HEK293T (cell line): ENCODE measurements at regions not wholly inside any gene's neighbourhood (a gene's known extent, or its start where the extent isn't known, plus 50 kb on each side); places are given as distances from the start of the nearest gene placed in this dataset.

Experiments used
- FOXA1 ChIP-seq: fragments of 450-650 bp; IDR thresholded peaks from 2 replicates; pipeline ENCODE4 v1.6.1; 2016; ENCODE audit warnings: mild to moderate bottlenecking
- FOXM1 ChIP-seq: fragments of 450-650 bp; IDR thresholded peaks from 2 replicates; pipeline ENCODE4 v1.6.1; 2017; ENCODE audit warnings: mild to moderate bottlenecking, borderline replicate concordance

- TF ChIP-seq FOXA1: no peak
- no peak for TF ChIP-seq FOXM1
These were observed 870.8 kb downstream of the GALC start for GRCh38 chr14:87122166-87122565.
